ENCODE measurements at regions not wholly inside any gene's neighbourhood (a gene's known extent, or its start where the extent isn't known, plus 50 kb on each side); places are given as distances from the start of the nearest gene placed in this dataset.
"Not testable (repeated sequence)": the region's sequence is repeated elsewhere in the genome, so short reads cannot be mapped to it uniquely, and the experiment has no call there.

- DNase-seq (ENCODE audit: low read depth, low spot score): no peak
- no peak overlapping the region for H3K4me3 ChIP-seq (ENCODE audit: low read length)
Measured at GRCh38 chr5:124025306-124025845, 513.4 kb downstream of the CSNK1G3 start.

GRCh38 chr5:124022966-124023365 lies 511.0 kb downstream of the CSNK1G3 start:
- H3K4me3 ChIP-seq (ENCODE audit: low read length): no peak overlapping the region
- no peak for DNase-seq (ENCODE audit: low read depth, low spot score)

- no peak for DNase-seq (ENCODE audit: low read depth, low spot score)
- no peak overlapping the region for H3K4me3 ChIP-seq (ENCODE audit: low read length)
Measured at GRCh38 chr5:124021776-124022175, 509.8 kb downstream of the CSNK1G3 start.

GRCh38 chr5:124021066-124021641 lies 509.2 kb downstream of the CSNK1G3 start:
- no peak overlapping the region for H3K4me3 ChIP-seq (ENCODE audit: low read length)

GRCh38 chr5:124017321-124017720 lies 505.3 kb downstream of the CSNK1G3 start:
- not testable (repeated sequence) for H3K4me3 ChIP-seq (ENCODE audit: low read length); DNase-seq (ENCODE audit: low read depth, low spot score)

More at GRCh38 chr5:124021066-124021641, 509.2 kb downstream of the CSNK1G3 start:
- no peak for DNase-seq (ENCODE audit: low read depth, low spot score)

GRCh38 chr5:124007675-124008398 lies 495.9 kb downstream of the CSNK1G3 start:
- no peak for DNase-seq (ENCODE audit: low read depth, low spot score)
- H3K4me3 ChIP-seq (ENCODE audit: low read length): no peak overlapping the region

- DNase-seq (ENCODE audit: low read depth, low spot score): no peak
Measured at GRCh38 chr5:124001036-124001615, 489.1 kb downstream of the CSNK1G3 start.

GRCh38 chr5:124000538-124000937 lies 488.6 kb downstream of the CSNK1G3 start:
- no peak overlapping the region for H3K4me3 ChIP-seq (ENCODE audit: low read length)
- DNase-seq (ENCODE audit: low read depth, low spot score): no peak

More at GRCh38 chr5:124001036-124001615, 489.1 kb downstream of the CSNK1G3 start:
- no peak overlapping the region for H3K4me3 ChIP-seq (ENCODE audit: low read length)

- no peak overlapping the region for H3K4me3 ChIP-seq (ENCODE audit: low read length)
- no peak for DNase-seq (ENCODE audit: low read depth, low spot score)
Measured at GRCh38 chr5:123997462-123998215, 485.7 kb downstream of the CSNK1G3 start.

GRCh38 chr5:123997064-123997461 lies 485.1 kb downstream of the CSNK1G3 start:
- DNase-seq (ENCODE audit: low read depth, low spot score): no peak
- H3K4me3 ChIP-seq (ENCODE audit: low read length): no peak overlapping the region

GRCh38 chr5:123992641-123993040 lies 480.7 kb downstream of the CSNK1G3 start:
- no peak overlapping the region for H3K4me3 ChIP-seq (ENCODE audit: low read length)
- no peak for DNase-seq (ENCODE audit: low read depth, low spot score)

GRCh38 chr5:123987956-123988355 lies 476.0 kb downstream of the CSNK1G3 start:
- H3K4me3 ChIP-seq (ENCODE audit: low read length): no peak overlapping the region
- DNase-seq (ENCODE audit: low read depth, low spot score): no peak

GRCh38 chr5:123976379-123977033 lies 464.5 kb downstream of the CSNK1G3 start:
- H3K4me3 ChIP-seq (ENCODE audit: low read length): no peak overlapping the region
- DNase-seq (ENCODE audit: low read depth, low spot score): no peak

GRCh38 chr5:123975521-123975920 lies 463.5 kb downstream of the CSNK1G3 start:
- not testable (repeated sequence) for H3K4me3 ChIP-seq (ENCODE audit: low read length); DNase-seq (ENCODE audit: low read depth, low spot score)

- no peak overlapping the region for H3K4me3 ChIP-seq (ENCODE audit: low read length)
- DNase-seq (ENCODE audit: low read depth, low spot score): no peak
Measured at GRCh38 chr5:123966781-123967180, 454.8 kb downstream of the CSNK1G3 start.

GRCh38 chr5:123965626-123966025 lies 453.6 kb downstream of the CSNK1G3 start:
- H3K4me3 ChIP-seq (ENCODE audit: low read length): no peak overlapping the region
- no peak for DNase-seq (ENCODE audit: low read depth, low spot score)

GRCh38 chr5:123964884-123965283 lies 452.9 kb downstream of the CSNK1G3 start:
- no peak for DNase-seq (ENCODE audit: low read depth, low spot score)
- no peak overlapping the region for H3K4me3 ChIP-seq (ENCODE audit: low read length)

GRCh38 chr5:123960526-123960925 lies 448.5 kb downstream of the CSNK1G3 start:
- H3K4me3 ChIP-seq (ENCODE audit: low read length): no peak overlapping the region
- no peak for DNase-seq (ENCODE audit: low read depth, low spot score)

GRCh38 chr5:123951582-123951977 lies 439.6 kb downstream of the CSNK1G3 start:
- no peak for DNase-seq (ENCODE audit: low read depth, low spot score)
- no peak overlapping the region for H3K4me3 ChIP-seq (ENCODE audit: low read length)
